ENCODE measurements at regions not wholly inside any gene's neighbourhood (a gene's known extent, or its start where the extent isn't known, plus 50 kb on each side); places are given as distances from the start of the nearest gene placed in this dataset.

DNA sequence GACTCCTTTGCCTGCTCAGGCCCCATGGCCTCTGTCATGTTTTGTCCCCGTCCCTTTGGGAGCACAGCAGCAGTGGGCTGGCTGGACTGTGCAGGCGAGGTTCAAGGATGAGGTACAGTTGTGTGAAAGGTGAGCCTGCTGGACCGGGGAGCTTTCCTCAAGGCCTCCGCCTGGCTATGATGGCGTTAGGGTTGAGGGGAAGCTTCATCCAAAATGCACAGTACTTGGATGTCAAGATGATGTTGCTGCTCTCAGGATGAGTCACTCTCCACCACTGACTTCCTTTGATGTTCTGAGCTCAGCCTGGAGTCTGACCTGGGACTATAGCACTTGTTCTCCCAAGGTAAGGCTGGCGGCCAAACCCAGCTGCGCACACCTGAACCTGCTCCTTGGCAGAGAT, 152.7 kb upstream of the SHH start:
- no peaks in the 10 kb centered on the region for H3K79me2 ChIP-seq (ENCODE audit: control insufficient read depth, insufficient read depth, low read length)
- H3K36me3 ChIP-seq (ENCODE audit: control insufficient read depth, insufficient read depth, low read length): no peaks in the 10 kb centered on the region
- no peak overlapping the region for H3K27ac ChIP-seq (ENCODE audit: insufficient read depth, low read length)
- no peaks in the 10 kb centered on the region for H3K9me3 ChIP-seq (ENCODE audit: control insufficient read depth, insufficient read depth, low read depth, low read length)
- TF ChIP-seq, protein P1, sequence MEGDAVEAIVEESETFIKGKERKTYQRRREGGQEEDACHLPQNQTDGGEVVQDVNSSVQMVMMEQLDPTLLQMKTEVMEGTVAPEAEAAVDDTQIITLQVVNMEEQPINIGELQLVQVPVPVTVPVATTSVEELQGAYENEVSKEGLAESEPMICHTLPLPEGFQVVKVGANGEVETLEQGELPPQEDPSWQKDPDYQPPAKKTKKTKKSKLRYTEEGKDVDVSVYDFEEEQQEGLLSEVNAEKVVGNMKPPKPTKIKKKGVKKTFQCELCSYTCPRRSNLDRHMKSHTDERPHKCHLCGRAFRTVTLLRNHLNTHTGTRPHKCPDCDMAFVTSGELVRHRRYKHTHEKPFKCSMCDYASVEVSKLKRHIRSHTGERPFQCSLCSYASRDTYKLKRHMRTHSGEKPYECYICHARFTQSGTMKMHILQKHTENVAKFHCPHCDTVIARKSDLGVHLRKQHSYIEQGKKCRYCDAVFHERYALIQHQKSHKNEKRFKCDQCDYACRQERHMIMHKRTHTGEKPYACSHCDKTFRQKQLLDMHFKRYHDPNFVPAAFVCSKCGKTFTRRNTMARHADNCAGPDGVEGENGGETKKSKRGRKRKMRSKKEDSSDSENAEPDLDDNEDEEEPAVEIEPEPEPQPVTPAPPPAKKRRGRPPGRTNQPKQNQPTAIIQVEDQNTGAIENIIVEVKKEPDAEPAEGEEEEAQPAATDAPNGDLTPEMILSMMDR (conservative IDR thresholded peaks at IDR 0.05 in 1 of 2, IDR thresholded peaks at IDR 0.05 in 1 of 2; ENCODE audit: low read depth in 1 of 2, low read length in 2 of 2): no peak
- TF ChIP-seq EZH2 (IDR thresholded peaks at IDR 0.05; ENCODE audit: low read length, missing control alignments): no peak
- H3K4me2 ChIP-seq (ENCODE audit: extremely low read depth, insufficient read depth, low read length): no peak overlapping the region
- H3K4me1 ChIP-seq (ENCODE audit: control insufficient read depth, extremely low read depth, insufficient read depth, low read length): no peaks in the 10 kb centered on the region
- peak in 1 of 2 donors; percentile 58 for DNase-seq (ENCODE audit: low read depth in 2 of 2)
- H2AFZ ChIP-seq (ENCODE audit: low read length): no peak overlapping the region
- no peak overlapping the region for H3K4me3 ChIP-seq (replicated peaks in 1 of 4; ENCODE audit: control extremely low read depth in 1 of 4, insufficient read depth in 1 of 4, low read depth in 3 of 4, low read length in 4 of 4)
- no peak overlapping the region for H3K9ac ChIP-seq (ENCODE audit: insufficient read depth, low read length)
- H3K27me3 ChIP-seq (ENCODE audit: control insufficient read depth, insufficient read depth, low read length): no peaks in the 10 kb centered on the region
- no peaks in the 10 kb centered on the region for H4K20me1 ChIP-seq (ENCODE audit: control insufficient read depth, extremely low read depth, insufficient read depth, low read length)

DNA sequence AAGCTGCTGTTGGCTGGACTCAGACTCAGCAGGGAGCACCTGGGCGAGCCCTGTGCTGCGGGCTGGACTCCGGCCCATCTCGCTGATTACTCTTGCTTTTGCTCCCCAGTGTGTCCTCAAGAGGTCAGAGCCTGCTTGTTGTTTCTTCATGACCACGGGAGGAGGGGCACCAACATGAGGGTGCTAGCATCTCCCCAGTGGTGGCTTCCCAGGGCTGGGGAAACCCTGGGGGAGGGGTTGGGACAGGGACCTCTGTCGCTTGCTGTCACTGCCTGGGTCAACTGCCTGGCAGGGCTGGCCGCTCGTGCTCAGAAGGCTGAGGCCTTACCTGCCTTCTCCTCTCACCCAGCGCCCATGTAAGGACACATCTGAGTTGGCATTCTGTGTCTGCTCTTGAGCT, 152.3 kb upstream of the SHH start:
- Histone ChIP-seq H2AFZ (ENCODE audit: low read length) (no peak overlapping the region), H3K4me3 (replicated peaks in 1 of 4; ENCODE audit: control extremely low read depth in 1 of 4, insufficient read depth in 1 of 4, low read depth in 3 of 4, low read length in 4 of 4) (no peak overlapping the region), H3K9me3 (ENCODE audit: control insufficient read depth, insufficient read depth, low read depth, low read length) (no peaks in the 10 kb centered on the region), H3K27ac (ENCODE audit: insufficient read depth, low read length) (no peak overlapping the region), H4K20me1 (ENCODE audit: control insufficient read depth, extremely low read depth, insufficient read depth, low read length) (no peaks in the 10 kb centered on the region), H3K9ac (ENCODE audit: insufficient read depth, low read length) (no peak overlapping the region), H3K4me1 (ENCODE audit: control insufficient read depth, extremely low read depth, insufficient read depth, low read length) (no peaks in the 10 kb centered on the region), H3K4me2 (ENCODE audit: extremely low read depth, insufficient read depth, low read length) (no peak overlapping the region), H3K27me3 (ENCODE audit: control insufficient read depth, insufficient read depth, low read length) (no peaks in the 10 kb centered on the region), H3K79me2 (ENCODE audit: control insufficient read depth, insufficient read depth, low read length) (no peaks in the 10 kb centered on the region), H3K36me3 (ENCODE audit: control insufficient read depth, insufficient read depth, low read length) (no peaks in the 10 kb centered on the region)
- TF ChIP-seq EZH2 (IDR thresholded peaks at IDR 0.05; ENCODE audit: low read length, missing control alignments): no peak
- TF ChIP-seq, protein P1 (conservative IDR thresholded peaks at IDR 0.05 in 1 of 2, IDR thresholded peaks at IDR 0.05 in 1 of 2; ENCODE audit: low read depth in 1 of 2, low read length in 2 of 2): no peak
- DNase-seq (ENCODE audit: low read depth in 2 of 2): no peak

DNA sequence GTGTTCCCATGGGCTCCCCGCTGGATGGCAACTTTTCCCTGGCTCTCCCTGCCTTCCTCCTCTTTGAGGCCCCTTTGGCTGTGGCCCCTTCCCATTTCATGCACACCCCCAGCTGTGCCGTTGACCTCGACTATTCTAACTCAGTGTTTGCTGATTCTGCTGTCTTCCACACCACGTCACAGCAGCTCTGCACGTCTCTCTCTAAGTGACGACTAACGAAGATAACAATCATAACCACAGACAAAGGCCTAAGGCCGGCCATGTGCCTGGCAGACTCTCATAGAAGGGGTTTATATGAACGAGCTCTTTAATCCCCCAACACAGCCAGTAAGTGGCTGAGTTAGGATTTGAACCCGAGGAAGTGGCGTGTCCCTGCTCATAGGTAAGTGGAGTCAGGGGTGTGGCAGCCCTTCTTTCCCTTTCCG, 151.5 kb upstream of the SHH start:
- Histone ChIP-seq H3K9ac (ENCODE audit: insufficient read depth, low read length) (no peak overlapping the region), H3K4me1 (ENCODE audit: control insufficient read depth, extremely low read depth, insufficient read depth, low read length) (no peaks in the 10 kb centered on the region), H3K4me2 (ENCODE audit: extremely low read depth, insufficient read depth, low read length) (no peak overlapping the region), H3K79me2 (ENCODE audit: control insufficient read depth, insufficient read depth, low read length) (no peaks in the 10 kb centered on the region), H3K27me3 (ENCODE audit: control insufficient read depth, insufficient read depth, low read length) (no peaks in the 10 kb centered on the region), H4K20me1 (ENCODE audit: control insufficient read depth, extremely low read depth, insufficient read depth, low read length) (no peaks in the 10 kb centered on the region), H3K36me3 (ENCODE audit: control insufficient read depth, insufficient read depth, low read length) (no peaks in the 10 kb centered on the region), H2AFZ (ENCODE audit: low read length) (no peak overlapping the region), H3K9me3 (ENCODE audit: control insufficient read depth, insufficient read depth, low read depth, low read length) (no peaks in the 10 kb centered on the region), H3K27ac (ENCODE audit: insufficient read depth, low read length) (no peak overlapping the region), H3K4me3 (replicated peaks in 1 of 4; ENCODE audit: control extremely low read depth in 1 of 4, insufficient read depth in 1 of 4, low read depth in 3 of 4, low read length in 4 of 4) (no peak overlapping the region)
- TF ChIP-seq, protein P1 (conservative IDR thresholded peaks at IDR 0.05 in 1 of 2, IDR thresholded peaks at IDR 0.05 in 1 of 2; ENCODE audit: low read depth in 1 of 2, low read length in 2 of 2): no peak
- no peak for TF ChIP-seq EZH2 (IDR thresholded peaks at IDR 0.05; ENCODE audit: low read length, missing control alignments)
- DNase-seq (ENCODE audit: low read depth in 2 of 2): no peak
